ENCODE measurements at regions not wholly inside any gene's neighbourhood (a gene's known extent, or its start where the extent isn't known, plus 50 kb on each side); places are given as distances from the start of the nearest gene placed in this dataset.

DNA sequence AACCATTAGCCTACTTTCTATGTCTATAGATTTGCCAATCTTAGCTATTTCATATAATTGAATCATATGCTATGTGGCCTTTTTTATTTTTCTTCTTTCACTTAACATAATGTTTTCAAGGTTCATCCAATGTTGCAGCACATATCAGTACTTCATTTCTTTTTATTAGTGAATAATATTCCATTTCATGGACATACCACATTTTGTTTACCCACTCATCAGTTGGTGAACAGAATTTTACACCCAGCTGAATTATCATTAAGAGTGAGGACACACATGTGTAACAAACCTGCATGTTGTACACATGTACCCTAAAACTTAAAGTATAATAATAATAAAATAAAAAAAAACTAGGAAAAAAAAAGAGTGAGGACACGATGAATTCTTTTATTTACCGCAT lies 81.7 kb upstream of the C3orf80 start:
- TF ChIP-seq, protein P1, sequence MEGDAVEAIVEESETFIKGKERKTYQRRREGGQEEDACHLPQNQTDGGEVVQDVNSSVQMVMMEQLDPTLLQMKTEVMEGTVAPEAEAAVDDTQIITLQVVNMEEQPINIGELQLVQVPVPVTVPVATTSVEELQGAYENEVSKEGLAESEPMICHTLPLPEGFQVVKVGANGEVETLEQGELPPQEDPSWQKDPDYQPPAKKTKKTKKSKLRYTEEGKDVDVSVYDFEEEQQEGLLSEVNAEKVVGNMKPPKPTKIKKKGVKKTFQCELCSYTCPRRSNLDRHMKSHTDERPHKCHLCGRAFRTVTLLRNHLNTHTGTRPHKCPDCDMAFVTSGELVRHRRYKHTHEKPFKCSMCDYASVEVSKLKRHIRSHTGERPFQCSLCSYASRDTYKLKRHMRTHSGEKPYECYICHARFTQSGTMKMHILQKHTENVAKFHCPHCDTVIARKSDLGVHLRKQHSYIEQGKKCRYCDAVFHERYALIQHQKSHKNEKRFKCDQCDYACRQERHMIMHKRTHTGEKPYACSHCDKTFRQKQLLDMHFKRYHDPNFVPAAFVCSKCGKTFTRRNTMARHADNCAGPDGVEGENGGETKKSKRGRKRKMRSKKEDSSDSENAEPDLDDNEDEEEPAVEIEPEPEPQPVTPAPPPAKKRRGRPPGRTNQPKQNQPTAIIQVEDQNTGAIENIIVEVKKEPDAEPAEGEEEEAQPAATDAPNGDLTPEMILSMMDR (IDR thresholded peaks at IDR 0.05; ENCODE audit: insufficient read depth, low read length), result no peak
- H3K4me3 ChIP-seq (ENCODE audit: low read depth, low read length), result no peak overlapping the region
- DNase-seq (ENCODE audit: low read depth), result no peak

DNA sequence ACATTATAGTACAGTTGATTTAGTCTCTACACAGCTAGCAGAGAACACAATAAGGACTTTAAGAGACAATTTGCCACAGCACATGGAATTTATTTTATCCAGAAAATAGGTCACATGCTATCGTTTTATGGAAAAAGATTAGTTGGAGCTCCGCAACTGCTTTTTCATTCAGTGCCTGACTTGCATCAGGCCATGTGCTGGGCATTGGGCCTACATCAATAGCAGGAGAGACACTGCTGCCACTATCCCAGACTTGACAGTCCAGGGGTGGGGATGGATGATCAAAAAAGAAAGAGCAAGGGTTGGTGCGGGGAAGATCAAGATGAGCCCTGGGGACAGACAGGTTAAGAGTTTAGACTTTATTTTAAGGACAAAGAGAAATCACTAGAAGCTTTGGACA lies 75.2 kb upstream of the C3orf80 start:
- DNase-seq (ENCODE audit: low read depth), result peak; percentile 75
- H3K4me3 ChIP-seq (ENCODE audit: low read depth, low read length), result no peak overlapping the region
- TF ChIP-seq, protein P1 (IDR thresholded peaks at IDR 0.05; ENCODE audit: insufficient read depth, low read length), result no peak

GRCh38 chr3:160150525-160150924 lies 74.7 kb upstream of the C3orf80 start:
- TF ChIP-seq, protein P1 (IDR thresholded peaks at IDR 0.05; ENCODE audit: insufficient read depth, low read length), result no peak
- no peak overlapping the region for H3K4me3 ChIP-seq (ENCODE audit: low read depth, low read length)
- peak; percentile 93 for DNase-seq (ENCODE audit: low read depth)

DNA sequence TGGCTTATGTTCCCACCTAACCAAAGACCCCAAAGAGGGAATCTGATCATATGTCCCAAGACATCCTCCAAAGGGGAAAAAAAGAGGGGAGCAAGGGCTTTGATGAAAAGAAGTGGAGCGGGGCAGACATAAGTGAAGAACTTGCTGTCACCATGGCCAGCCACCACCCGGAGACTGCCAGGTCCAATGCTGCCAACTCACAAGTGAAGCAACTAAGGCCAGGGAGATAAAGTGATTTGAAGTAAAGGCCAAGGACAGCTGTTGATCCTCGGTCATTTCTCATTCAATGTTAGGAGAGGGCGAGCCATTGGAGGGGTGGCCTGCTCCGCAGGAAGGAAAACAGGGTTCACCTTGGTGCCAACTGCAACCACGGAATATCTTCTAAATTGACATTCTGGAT lies 72.6 kb upstream of the C3orf80 start:
- no peak overlapping the region for H3K4me3 ChIP-seq (ENCODE audit: low read depth, low read length)
- TF ChIP-seq, protein P1 (IDR thresholded peaks at IDR 0.05; ENCODE audit: insufficient read depth, low read length), result no peak
- no peak for DNase-seq (ENCODE audit: low read depth)

- TF ChIP-seq, protein P1 (IDR thresholded peaks at IDR 0.05; ENCODE audit: insufficient read depth, low read length), result no peak
- no peak overlapping the region for H3K4me3 ChIP-seq (ENCODE audit: low read depth, low read length)
- peak; percentile 25 for DNase-seq (ENCODE audit: low read depth)
Observed at GRCh38 chr3:160154033-160154432, 71.2 kb upstream of the C3orf80 start.

DNA sequence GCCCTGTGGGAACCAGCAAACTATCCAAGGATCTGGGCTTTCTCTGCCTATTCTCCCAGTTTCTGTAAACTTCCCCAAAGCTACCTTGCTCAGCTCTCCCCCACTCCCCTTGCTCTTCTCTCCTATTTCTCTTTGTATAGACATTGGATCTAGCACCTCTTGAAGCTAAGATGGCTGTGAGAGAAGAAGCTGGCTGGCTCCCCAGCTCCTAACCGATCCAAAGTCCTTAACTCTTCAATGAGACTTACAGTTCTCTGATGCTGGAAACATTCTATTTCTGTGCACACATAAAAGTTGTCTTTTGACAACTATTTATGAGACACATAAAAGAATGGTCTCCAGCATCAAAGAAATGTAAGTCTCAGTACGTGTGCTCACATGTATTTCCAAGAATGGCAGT lies 70.6 kb upstream of the C3orf80 start:
- TF ChIP-seq, protein P1 (IDR thresholded peaks at IDR 0.05; ENCODE audit: insufficient read depth, low read length), result no peak
- no peak overlapping the region for H3K4me3 ChIP-seq (ENCODE audit: low read depth, low read length)
- DNase-seq (ENCODE audit: low read depth), result no peak

- no peak for DNase-seq (ENCODE audit: low read depth)
- TF ChIP-seq, protein P1 (IDR thresholded peaks at IDR 0.05; ENCODE audit: insufficient read depth, low read length), result no peak
- H3K4me3 ChIP-seq (ENCODE audit: low read depth, low read length), result no peak overlapping the region
Observed at GRCh38 chr3:160157321-160157720, 67.9 kb upstream of the C3orf80 start.
